Muscle of leg (tissue), 3 donors: ENCODE measurements at regions not wholly inside any gene's neighbourhood (a gene's known extent, or its start where the extent isn't known, plus 50 kb on each side); places are given as distances from the start of the nearest gene placed in this dataset.
"Not testable (repeated sequence)": the region's sequence is repeated elsewhere in the genome, so short reads cannot be mapped to it uniquely, and the experiment has no call there.

Source experiments
- DNase-seq: peaks from one replicate; pipeline ENCODE4 v3.0.0; 2013
- H3K27ac ChIP-seq: one replicate; pipeline ENCODE4 v1.5.1; 2013; ENCODE audit warnings: mild to moderate bottlenecking, low read length, control low read depth
- H3K27me3 ChIP-seq: one replicate; pipeline ENCODE4 v1.6.1; 2013; ENCODE audit warnings: low read length; ENCODE audit not compliant: control insufficient read depth, insufficient read depth
- H3K36me3 ChIP-seq: one replicate; pipeline ENCODE4 v1.6.1; 2013; ENCODE audit warnings: low read length; ENCODE audit not compliant: control insufficient read depth, insufficient read depth
- H3K4me1 ChIP-seq: one replicate; pipeline ENCODE4 v1.6.1; 2013; ENCODE audit warnings: low read length; ENCODE audit not compliant: control insufficient read depth, insufficient read depth
- H3K4me3 ChIP-seq: one replicate; pipeline ENCODE4 v1.5.1; 2013; ENCODE audit warnings: low read length, control low read depth
- H3K9me3 ChIP-seq: replicated peaks from 2 replicates; pipeline ENCODE4 v1.6.1; 2013; ENCODE audit warnings: low read depth, low read length; ENCODE audit not compliant: control insufficient read depth
- WGBS: methylation state at CpG from one replicate; pipeline ENCODE4 v1.1.5; 2013; ENCODE audit warnings: missing lambda C conversion rate; ENCODE audit not compliant: insufficient coverage; 5-methylcytosine and 5-hydroxymethylcytosine counted together

DNA sequence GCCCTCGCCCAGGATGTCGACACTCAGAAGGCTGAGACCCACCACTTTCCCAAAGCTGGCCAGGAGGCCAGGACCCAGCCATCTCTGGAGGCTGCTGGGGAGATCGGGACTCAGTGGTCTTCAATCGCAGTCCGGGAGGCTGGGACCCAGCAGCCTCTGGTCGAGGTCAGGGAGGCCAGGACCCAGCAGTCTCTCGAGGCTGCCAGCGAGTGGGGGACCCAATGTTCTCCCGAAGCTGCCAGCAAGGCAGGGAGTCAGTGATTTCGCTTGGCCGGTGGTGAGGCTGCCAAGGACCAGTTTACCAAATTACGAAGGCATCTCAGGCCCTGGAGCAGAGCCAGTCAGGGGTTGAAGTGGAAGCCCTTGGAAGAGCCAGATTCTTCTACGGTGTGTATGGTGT, 181.6 kb downstream of the NAF1 start:
- DNase-seq = no peak
- no peaks in the 10 kb centered on the region for H3K4me1 ChIP-seq
- H3K9me3 ChIP-seq = peaks cover 4% of the 10 kb centered on the region
- no peak overlapping the region for H3K27ac ChIP-seq
- H3K36me3 ChIP-seq = no peaks in the 10 kb centered on the region
- no peaks in the 10 kb centered on the region for H3K27me3 ChIP-seq
- no peak overlapping the region for H3K4me3 ChIP-seq
- WGBS = 89% methylated on average over 11 of the region's 13 CpGs

- DNase-seq = no peak
- no peak overlapping the region for H3K4me3 ChIP-seq
- H3K27ac ChIP-seq = no peak overlapping the region
- WGBS = 88% methylated on average over 18 of the region's 18 CpGs
- no peaks in the 10 kb centered on the region for H3K27me3 ChIP-seq
- H3K9me3 ChIP-seq = peaks cover 4% of the 10 kb centered on the region
- H3K36me3 ChIP-seq = no peaks in the 10 kb centered on the region
- no peaks in the 10 kb centered on the region for H3K4me1 ChIP-seq
Observed at GRCh38 chr4:162984621-162985020, 182.1 kb downstream of the NAF1 start.

DNA sequence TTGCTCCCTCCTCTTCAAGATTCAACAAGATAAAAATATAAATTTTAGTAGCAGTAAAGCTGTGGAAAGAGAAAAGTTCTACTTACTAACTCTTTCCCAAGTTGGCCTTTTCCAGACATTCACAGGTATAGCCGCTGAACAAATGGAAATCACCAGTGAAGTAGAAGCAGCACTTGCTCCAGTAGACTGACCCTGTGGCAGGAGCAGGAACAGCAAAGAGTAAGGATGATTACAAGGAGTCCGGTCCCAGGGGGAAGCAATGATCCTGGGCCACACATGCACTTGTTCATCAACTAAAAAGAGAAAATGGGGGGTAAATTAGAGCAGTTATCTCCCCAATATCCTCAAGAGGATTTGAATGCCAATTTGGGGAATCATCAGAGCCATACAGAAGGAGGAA, 184.9 kb downstream of the NAF1 start:
- Histone ChIP-seq H3K4me3 (no peak overlapping the region), H3K36me3 (no peaks in the 10 kb centered on the region), H3K4me1 (no peaks in the 10 kb centered on the region), H3K27ac (no peak overlapping the region), H3K27me3 (no peaks in the 10 kb centered on the region), H3K9me3 (peaks cover 4% of the 10 kb centered on the region)
- WGBS = no CpG with 5 or more reads among the region's 2 CpGs
- DNase-seq = no peak

GRCh38 chr4:162978398-162978797, 188.3 kb downstream of the NAF1 start:
- Histone ChIP-seq H3K36me3 (no peaks in the 10 kb centered on the region), H3K27me3 (no peaks in the 10 kb centered on the region), H3K4me1 (no peaks in the 10 kb centered on the region), H3K4me3 (no peak overlapping the region), H3K9me3 (no peaks in the 10 kb centered on the region), H3K27ac (no peak overlapping the region)
- WGBS = no CpG with 5 or more reads among the region's 2 CpGs
- DNase-seq = peak; percentile 4

GRCh38 chr4:162977788-162978187, 188.9 kb downstream of the NAF1 start:
- H3K4me3 ChIP-seq = no peak overlapping the region
- no peaks in the 10 kb centered on the region for H3K36me3 ChIP-seq
- no CpG with 5 or more reads among the region's 2 CpGs for WGBS
- H3K9me3 ChIP-seq = no peaks in the 10 kb centered on the region
- H3K27ac ChIP-seq = no peak overlapping the region
- DNase-seq = no peak
- H3K27me3 ChIP-seq = no peaks in the 10 kb centered on the region
- no peaks in the 10 kb centered on the region for H3K4me1 ChIP-seq

GRCh38 chr4:162972661-162973330, 193.9 kb downstream of the NAF1 start:
- WGBS = 86% methylated on average over 2 of the region's 4 CpGs
- no peaks in the 10 kb centered on the region for H3K36me3 ChIP-seq

DNA sequence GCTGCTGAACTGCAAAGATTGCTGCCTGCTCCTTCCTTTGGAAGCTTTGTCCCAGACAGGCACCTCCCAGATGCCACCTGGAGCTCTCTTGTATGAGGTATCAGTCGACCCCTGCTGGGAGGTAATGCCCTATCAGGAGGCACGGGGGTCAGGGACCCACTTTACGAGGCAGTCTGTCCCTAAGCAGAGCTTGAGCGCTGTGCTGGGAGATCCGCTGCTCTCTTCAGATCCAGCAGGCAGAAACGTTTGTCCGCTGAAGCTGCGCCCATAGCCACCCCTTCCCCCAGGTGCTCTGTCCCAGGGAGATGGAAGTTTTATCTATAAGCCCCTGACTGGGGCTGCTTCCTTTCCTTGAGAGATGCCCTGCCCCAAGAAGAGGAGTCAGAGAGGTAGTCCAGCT, 197.5 kb downstream of the NAF1 start:
- no peaks in the 10 kb centered on the region for H3K4me1 ChIP-seq
- H3K4me3 ChIP-seq = no peak overlapping the region
- WGBS = 82% methylated on average over 5 of the region's 8 CpGs
- H3K36me3 ChIP-seq = no peaks in the 10 kb centered on the region
- H3K9me3 ChIP-seq = no peaks in the 10 kb centered on the region
- H3K27ac ChIP-seq = no peak overlapping the region
- DNase-seq = no peak
- no peaks in the 10 kb centered on the region for H3K27me3 ChIP-seq

More at GRCh38 chr4:162972661-162973330, 193.9 kb downstream of the NAF1 start:
- DNase-seq = no peak
- Histone ChIP-seq H3K9me3 (no peaks in the 10 kb centered on the region), H3K4me1 (no peaks in the 10 kb centered on the region), H3K27ac (no peak overlapping the region), H3K27me3 (no peaks in the 10 kb centered on the region), H3K4me3 (no peak overlapping the region)

- H3K27ac ChIP-seq, H3K27me3 ChIP-seq, H3K36me3 ChIP-seq, H3K4me1 ChIP-seq, DNase-seq, H3K4me3 ChIP-seq, H3K9me3 ChIP-seq: not testable (repeated sequence)
- no CpG with 5 or more reads among the region's 4 CpGs for WGBS
Observed at GRCh38 chr4:162965978-162966377, 200.7 kb downstream of the NAF1 start.

- no peak for DNase-seq
- WGBS = no CpG with 5 or more reads among the region's 2 CpGs
- H3K4me1 ChIP-seq = no peaks in the 10 kb centered on the region
- no peak overlapping the region for H3K27ac ChIP-seq
- H3K9me3 ChIP-seq = no peaks in the 10 kb centered on the region
- H3K4me3 ChIP-seq = no peak overlapping the region
- no peaks in the 10 kb centered on the region for H3K36me3 ChIP-seq
- H3K27me3 ChIP-seq = no peaks in the 10 kb centered on the region
Observed at GRCh38 chr4:162959046-162959445, 207.6 kb downstream of the NAF1 start.

DNA sequence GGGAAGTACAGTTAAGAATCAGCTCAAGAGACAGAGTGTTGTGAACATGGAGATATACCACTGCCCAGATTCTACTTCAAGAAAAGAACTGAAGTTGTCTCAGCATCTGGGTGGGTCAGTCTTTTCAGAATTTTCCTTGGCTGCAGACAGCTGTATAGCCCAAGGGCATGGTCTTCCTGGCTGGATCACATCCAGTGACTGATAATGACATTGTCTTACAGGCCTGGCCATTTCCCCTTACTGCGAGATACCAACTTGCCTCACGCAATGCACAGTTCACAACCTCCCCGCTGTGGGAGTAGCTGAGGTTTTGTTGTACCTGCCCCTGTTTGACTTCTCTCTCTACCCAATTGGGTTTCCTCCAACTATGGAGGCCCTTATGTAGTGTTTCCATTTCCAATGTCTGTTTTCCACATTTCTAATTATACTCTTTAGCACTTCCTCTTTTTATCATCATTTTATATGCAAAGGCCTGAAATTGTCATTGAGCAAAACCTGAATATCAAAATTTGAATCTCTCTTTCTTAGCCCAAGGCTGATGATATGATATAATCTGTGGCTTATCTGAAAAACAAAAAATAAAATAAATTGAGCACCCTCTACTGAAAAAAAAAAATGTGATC, 209.1 kb downstream of the NAF1 start:
- no peak overlapping the region for H3K27ac ChIP-seq
- WGBS = 100% methylated on average over 2 of the region's 3 CpGs
- no peak overlapping the region for H3K4me3 ChIP-seq
- no peaks in the 10 kb centered on the region for H3K27me3 ChIP-seq
- no peaks in the 10 kb centered on the region for H3K36me3 ChIP-seq
- DNase-seq = no peak
- no peaks in the 10 kb centered on the region for H3K4me1 ChIP-seq
- H3K9me3 ChIP-seq = no peaks in the 10 kb centered on the region
